HepG2 (cell line): ENCODE measurements at regions not wholly inside any gene's neighbourhood (a gene's known extent, or its start where the extent isn't known, plus 50 kb on each side); places are given as distances from the start of the nearest gene placed in this dataset.

Experiments
- ATAC-seq: fragments of 200-7000 bp; cut with Tn5 transposase; 3 replicates; pipeline ENCODE4 v1.9.1; 2020; ENCODE audit warnings: mild to moderate bottlenecking, moderate library complexity
- BruUV-seq: library from RNA; stranded (reverse); fragments of 400-500 nt; replicated peaks from 2 replicates; lab custom pipeline; 2021; lab: Mats Ljungman, UMichigan
- CTCF ChIA-PET: fragments of 300-600 bp; formaldehyde crosslinking; extraction: SDS; loops from one replicate; lab custom pipeline; 2021; ENCODE audit warnings: low total read pairs, inconsistent platforms, low intra/inter-chr PET ratio; lab: Yijun Ruan, JAX
- POLR2A ChIA-PET: fragments of 350-600 bp; sonication (Branson Sonifier 250); formaldehyde crosslinking; loops from one replicate; lab custom pipeline; 2020; ENCODE audit warnings: antibody characterized with exemption, inconsistent platforms; lab: Yijun Ruan, JAX
- DNase-seq: peaks from one replicate; pipeline ENCODE4 v3.0.0-alpha.2; 2015; ENCODE audit warnings: low spot score
- FAIRE-seq: peaks from 3 replicates; lab custom pipeline; 2011; peaks lifted over from hg19 to GRCh38; lab: Jason Lieb, UNC
- H2AFZ ChIP-seq: one replicate; pipeline ENCODE4 v1.6.1; 2011; ENCODE audit warnings: low read length, inconsistent platforms
- H3K27ac ChIP-seq: fragments of 300-600 bp; 3 replicates; pipeline ENCODE4 v1.8.0; 2011; ENCODE audit warnings: mixed run types, mild to moderate bottlenecking, mixed read lengths, low read length, inconsistent platforms; ENCODE audit not compliant: insufficient read depth; ENCODE audit errors: extremely low read length
- H3K27me3 ChIP-seq, 2 experiments: fragments of 200-600 bp in 1 of 2; 2 replicates in 1 of 2; 3 replicates in 1 of 2; pipeline versions ENCODE4 v1.6.0 to v1.8.0; 2011; ENCODE audit warnings: low read length in 2 of 2, mild to moderate bottlenecking in 2 of 2, moderate library complexity in 2 of 2, inconsistent platforms in 1 of 2; ENCODE audit not compliant: insufficient read depth in 2 of 2, control insufficient read depth in 1 of 2
- H3K36me3 ChIP-seq, 2 experiments: fragments of 200-600 bp in 1 of 2; replicated peaks in 1 of 2; 2 replicates in 1 of 2; 3 replicates in 1 of 2; pipeline versions ENCODE4 v1.5.1 to v1.8.0; 2011; ENCODE audit warnings: low read length in 2 of 2, inconsistent platforms in 1 of 2; ENCODE audit not compliant: insufficient read depth in 2 of 2, control insufficient read depth in 1 of 2
- H3K4me1 ChIP-seq: 2 replicates; pipeline ENCODE4 v1.5.1; 2012; ENCODE audit warnings: low read length, inconsistent platforms; ENCODE audit not compliant: insufficient read depth
- H3K4me2 ChIP-seq: 2 replicates; pipeline ENCODE4 v1.6.0; 2011; ENCODE audit warnings: low read depth, low read length, inconsistent platforms
- H3K4me3 ChIP-seq, 3 experiments: fragments of 200-600 bp in 1 of 3; sonication (generic), shearing (Covaris generic) in 1 of 3; replicated peaks in 1 of 3; 2 replicates each; pipeline ENCODE4 v1.5.1; 2011 to 2016; ENCODE audit warnings: low read length in 3 of 3, inconsistent platforms in 2 of 3, low read depth in 2 of 3, mild to moderate bottlenecking in 2 of 3, control low read depth in 1 of 3, mixed read lengths in 1 of 3; ENCODE audit not compliant: insufficient read depth in 1 of 3
- H3K79me2 ChIP-seq: one replicate; pipeline ENCODE4 v1.6.1; 2011; ENCODE audit warnings: low read length, inconsistent platforms; ENCODE audit not compliant: insufficient read depth
- H3K9ac ChIP-seq: 2 replicates; pipeline ENCODE4 v1.6.0; 2011; ENCODE audit warnings: mild to moderate bottlenecking, low read depth, low read length, inconsistent platforms; ENCODE audit not compliant: insufficient read depth
- H3K9me3 ChIP-seq: 2 replicates; pipeline ENCODE4 v1.5.1; 2012; ENCODE audit warnings: mild to moderate bottlenecking, low read length
- H4K20me1 ChIP-seq: 2 replicates; pipeline ENCODE4 v1.6.0; 2011; ENCODE audit warnings: inconsistent platforms, mild to moderate bottlenecking, low read length, moderate library complexity; ENCODE audit not compliant: insufficient read depth
- ARID5B ChIP-seq: IDR thresholded peaks from 2 replicates; pipeline ENCODE4 v1.4.0; 2020; ENCODE audit warnings: mild to moderate bottlenecking, missing genetic modification reagents
- ARNT ChIP-seq: fragments of 450-650 bp; IDR thresholded peaks from 2 replicates; pipeline ENCODE4 v1.6.1; 2017
- HMGXB3 ChIP-seq: sonication (generic); formaldehyde crosslinking; IDR thresholded peaks from 2 replicates; pipeline ENCODE4 v1.4.0; 2020; ENCODE audit warnings: missing genetic modification reagents, borderline replicate concordance
- NKX3-1 ChIP-seq: sonication (generic); formaldehyde crosslinking; IDR thresholded peaks from 2 replicates; pipeline ENCODE4 v1.5.0; 2020; ENCODE audit warnings: missing genetic modification reagents
- SKI ChIP-seq: fragments of 450-650 bp; IDR thresholded peaks from one replicate; pipeline ENCODE4 v1.6.1; 2018; ENCODE audit warnings: mild to moderate bottlenecking; ENCODE audit not compliant: partially characterized antibody
- SKIL ChIP-seq: sonication (generic); formaldehyde crosslinking; IDR thresholded peaks from 2 replicates; pipeline ENCODE4 v1.8.0; 2022; ENCODE audit warnings: missing genetic modification reagents, mild to moderate bottlenecking, moderate library complexity, borderline replicate concordance
- THYN1 ChIP-seq: sonication (generic); formaldehyde crosslinking; IDR thresholded peaks from 2 replicates; pipeline ENCODE4 v1.8.1; 2023; ENCODE audit warnings: low read depth, mild to moderate bottlenecking, moderate library complexity, missing genetic modification reagents, borderline replicate concordance
- TMF1 ChIP-seq: sonication (generic); formaldehyde crosslinking; IDR thresholded peaks from 2 replicates; pipeline ENCODE4 v1.8.1; 2022; ENCODE audit warnings: low read depth, missing genetic modification reagents
- ZNF20 ChIP-seq: sonication (generic); formaldehyde crosslinking; IDR thresholded peaks from 2 replicates; pipeline ENCODE4 v1.4.0; 2020; ENCODE audit warnings: mild to moderate bottlenecking, moderate library complexity, missing genetic modification reagents
- ZNF7 ChIP-seq: IDR thresholded peaks from 2 replicates; pipeline ENCODE4 v1.6.1; 2016; ENCODE audit warnings: missing biosample characterization, missing genetic modification reagents
- WGBS: methylation state at CpG from one replicate; pipeline ENCODE4 v1.1.6; 2017; ENCODE audit warnings: low lambda C conversion rate; 5-methylcytosine and 5-hydroxymethylcytosine counted together
- in situ Hi-C: cut with HindIII; loops from 2 replicates; pipeline ENCODE4 v1.10.0; 2017; ENCODE audit warnings: low pct_unique_long_range_greater_than_20kb; ENCODE audit not compliant: extremely low pct_ligation_motif_present
- intact Hi-C: fragments of 100-400 bp; cut with micrococcal nuclease; formaldehyde crosslinking; loops from one replicate; pipeline ENCODE4 v1.10.0; 2022; ENCODE audit not compliant: unreplicated experiment

- CTCF ChIA-PET = no interaction called here
- H3K9ac ChIP-seq = no peak overlapping the region
- H2AFZ ChIP-seq = no peak overlapping the region
- in situ Hi-C loops (no loop called here), intact Hi-C loops (no loop called here)
- no peak overlapping the region for H3K27ac ChIP-seq
- H3K4me3 ChIP-seq = no peak overlapping the region
- 41% methylated on average over 16 of the region's 16 CpGs for WGBS
- no peaks in the 10 kb centered on the region for H3K4me1 ChIP-seq
- no peaks in the 10 kb centered on the region for H3K36me3 ChIP-seq
- no peak overlapping the region for H3K4me2 ChIP-seq
- DNase-seq (no peak), FAIRE-seq (no peak), ATAC-seq (no peak)
- H3K27me3 ChIP-seq = peaks cover 1 to 30% of the 10 kb centered on the region in 2 experiments; a peak in 3 of 5 replicates
- BruUV-seq = no TSS peak
- POLR2A ChIA-PET = no interaction called here
- H4K20me1 ChIP-seq = no peaks in the 10 kb centered on the region
- TF ChIP-seq SKI (no peak), ARNT (no peak), ZNF20 (CRISPR knock-in tag) (no peak), NKX3-1 (CRISPR knock-in tag) (no peak), SKIL (CRISPR knock-in tag) (no peak), ZNF7 (CRISPR knock-in tag) (no peak), HMGXB3 (CRISPR knock-in tag) (no peak), ARID5B (CRISPR knock-in tag) (no peak), THYN1 (no peak), TMF1 (CRISPR knock-in tag) (no peak)
- H3K9me3 ChIP-seq = no peaks in the 10 kb centered on the region
- H3K79me2 ChIP-seq = no peaks in the 10 kb centered on the region
Measured at GRCh38 chr12:111214401-111214800, 154.5 kb downstream of the PHETA1 start.
